GM12878 (cell line): ENCODE measurements at regions not wholly inside any gene's neighbourhood (a gene's known extent, or its start where the extent isn't known, plus 50 kb on each side); places are given as distances from the start of the nearest gene placed in this dataset.

Experiments used
- ATAC-seq: fragments of 200-7000 bp; cut with Tn5 transposase; 3 replicates; pipeline ENCODE4 v1.9.1; 2020; ENCODE audit warnings: mild to moderate bottlenecking, moderate library complexity
- BruUV-seq: library from RNA; stranded (reverse); fragments of 400-500 nt; replicated peaks from 2 replicates; lab custom pipeline; 2021; lab: Mats Ljungman, UMichigan
- CTCF ChIA-PET: fragments of 300-600 bp; sonication (Branson Sonifier 250); formaldehyde crosslinking; extraction: SDS; loops from one replicate; lab custom pipeline; 2021; ENCODE audit warnings: inconsistent platforms; lab: Yijun Ruan, JAX
- POLR2A ChIA-PET: fragments of 350-600 bp; formaldehyde crosslinking; extraction: SDS; loops from one replicate; lab custom pipeline; 2021; ENCODE audit warnings: inconsistent platforms; lab: Charles Lee
- RAD21 ChIA-PET: fragments of 300-600 bp; sonication (Branson Sonifier 250); formaldehyde crosslinking; loops from one replicate; lab custom pipeline; 2023; ENCODE audit warnings: antibody characterized with exemption; ENCODE audit not compliant: unreplicated experiment; lab: Charles Lee
- SMC1A ChIA-PET: fragments of 300-600 bp; sonication (Branson Sonifier 250); formaldehyde crosslinking; loops from one replicate; lab custom pipeline; 2023; ENCODE audit not compliant: unreplicated experiment, uncharacterized antibody; lab: Charles Lee
- DNase-seq: peaks from one replicate; pipeline ENCODE4 v3.0.0-alpha.2; 2011; ENCODE audit warnings: low read depth, low spot score
- FAIRE-seq: peaks from 3 replicates; lab custom pipeline; 2011; peaks lifted over from hg19 to GRCh38; lab: Jason Lieb, UNC
- H2AFZ ChIP-seq: 2 replicates; pipeline ENCODE4 v1.6.0; 2011; ENCODE audit warnings: low read depth, low read length, control low read depth; ENCODE audit not compliant: control insufficient read depth
- H3K27ac ChIP-seq: 2 replicates; pipeline ENCODE4 v1.5.1; 2011; ENCODE audit warnings: control low read depth; ENCODE audit not compliant: control insufficient read depth, insufficient read depth
- H3K27me3 ChIP-seq, 2 experiments: replicated peaks in 1 of 2; 2 replicates each; pipeline versions ENCODE4 v1.6.0 to v1.6.1; 2011; ENCODE audit warnings: low read length in 1 of 2; ENCODE audit not compliant: control insufficient read depth in 2 of 2, insufficient read depth in 2 of 2
- H3K36me3 ChIP-seq, 2 experiments: 2 replicates each; pipeline ENCODE4 v1.5.1; 2011; ENCODE audit warnings: low read length in 1 of 2; ENCODE audit not compliant: control insufficient read depth in 2 of 2, insufficient read depth in 2 of 2
- H3K4me1 ChIP-seq: 2 replicates; pipeline ENCODE4 v1.6.1; 2011; ENCODE audit warnings: mild to moderate bottlenecking, low read length, moderate library complexity, mixed read lengths; ENCODE audit not compliant: control insufficient read depth, insufficient read depth
- H3K4me2 ChIP-seq: 2 replicates; pipeline ENCODE4 v1.6.0; 2011; ENCODE audit warnings: control low read depth; ENCODE audit not compliant: control insufficient read depth, insufficient read depth
- H3K4me3 ChIP-seq: fragments of 200-600 bp; sonication (generic); 2 replicates; pipeline ENCODE4 v1.5.1; 2016
- H3K79me2 ChIP-seq: 2 replicates; pipeline ENCODE4 v1.6.0; 2011; ENCODE audit warnings: low read length; ENCODE audit not compliant: control insufficient read depth, insufficient read depth
- H3K9ac ChIP-seq: 2 replicates; pipeline ENCODE4 v1.8.0; 2011; ENCODE audit warnings: low read length, control low read depth, mixed read lengths; ENCODE audit not compliant: control insufficient read depth, insufficient read depth
- H3K9me3 ChIP-seq: replicated peaks from 3 replicates; pipeline ENCODE4 v1.5.1; 2011; ENCODE audit warnings: mild to moderate bottlenecking, low read length; ENCODE audit not compliant: control insufficient read depth, insufficient read depth
- H4K20me1 ChIP-seq: 2 replicates; pipeline ENCODE4 v1.6.0; 2011; ENCODE audit not compliant: control insufficient read depth, insufficient read depth
- CBX3 ChIP-seq: fragments of 200-600 bp; sonication (generic); IDR thresholded peaks from 2 replicates; pipeline ENCODE4 v1.6.1; 2016; ENCODE audit warnings: low read depth, borderline replicate concordance
- EP300 ChIP-seq, 2 experiments: fragments of 150-350 bp in 1 of 2; IDR thresholded peaks; 2 replicates each; pipeline ENCODE4 v1.6.1; 2011 to 2012; ENCODE audit warnings: low read depth in 2 of 2, low read length in 2 of 2, borderline replicate concordance in 1 of 2, improper control_type of control experiment in 1 of 2, inconsistent platforms in 1 of 2; ENCODE audit not compliant: control insufficient read depth in 1 of 2
- EZH2 ChIP-seq: IDR thresholded peaks from 2 replicates; pipeline ENCODE4 v1.6.1; 2012; ENCODE audit warnings: low read depth, mild to moderate bottlenecking, control low read depth, inconsistent platforms, low read length, borderline replicate concordance; ENCODE audit not compliant: control insufficient read depth
- JUNB ChIP-seq: IDR thresholded peaks from 2 replicates; pipeline ENCODE4 v1.6.1; 2016; ENCODE audit warnings: antibody characterized with exemption, mild to moderate bottlenecking
- KLF5 ChIP-seq: fragments of 450-650 bp; IDR thresholded peaks from 2 replicates; pipeline ENCODE4 v1.6.1; 2014; ENCODE audit warnings: mild to moderate bottlenecking; ENCODE audit not compliant: partially characterized antibody
- LARP7 ChIP-seq: fragments of 450-650 bp; IDR thresholded peaks from 2 replicates; pipeline ENCODE4 v1.6.1; 2017; ENCODE audit warnings: mild to moderate bottlenecking
- NR2F1 ChIP-seq: fragments of 450-650 bp; conservative IDR thresholded peaks from 2 replicates; pipeline ENCODE4 v1.6.1; 2017; ENCODE audit warnings: mild to moderate bottlenecking
- NRF1 ChIP-seq: conservative IDR thresholded peaks from 2 replicates; pipeline ENCODE4 v1.6.1; 2011; ENCODE audit warnings: mild to moderate bottlenecking, low read depth, low read length, improper control_type of control experiment
- REST ChIP-seq: IDR thresholded peaks from 2 replicates; pipeline ENCODE4 v1.6.1; 2012; ENCODE audit warnings: mild to moderate bottlenecking, low read depth, low read length
- RFX5 ChIP-seq: IDR thresholded peaks from 2 replicates; pipeline ENCODE4 v1.6.1; 2011; ENCODE audit warnings: low read depth, low read length, improper control_type of control experiment
- WGBS: methylation state at CpG from one replicate; pipeline ENCODE4 v1.1.6; 2016; ENCODE audit warnings: low lambda C conversion rate; ENCODE audit not compliant: insufficient replicate concordance, insufficient coverage; ENCODE audit errors: missing lambda C conversion rate; 5-methylcytosine and 5-hydroxymethylcytosine counted together
- in situ Hi-C: fragments of 300-500 bp; cut with MboI; formaldehyde crosslinking; loops from 9 replicates; pipeline ENCODE4 v1.14.3; 2018; ENCODE audit warnings: mixed read lengths
- intact Hi-C: fragments of 100-400 bp; cut with micrococcal nuclease; formaldehyde crosslinking; loops from one replicate; pipeline ENCODE4 v1.14.2; 2022; ENCODE audit not compliant: unreplicated experiment

DNA sequence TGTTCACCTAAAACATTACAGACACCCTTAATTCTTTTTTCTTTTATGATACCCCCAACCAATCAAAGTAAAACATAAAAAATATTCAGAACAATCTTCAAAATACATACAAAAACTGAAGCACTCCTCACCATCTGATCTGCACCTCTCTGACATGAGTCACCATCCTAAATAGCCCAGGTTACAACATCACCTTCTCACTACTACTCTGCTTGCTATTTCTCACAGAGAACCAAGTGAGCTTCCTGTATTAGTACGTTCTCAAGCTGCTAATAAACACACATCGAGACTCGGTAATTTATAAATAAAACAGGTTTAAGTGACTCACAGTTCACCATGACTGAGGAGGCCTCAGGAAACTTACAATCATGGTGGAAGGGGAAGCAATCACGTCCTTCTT, 183.5 kb downstream of the CBLN2 start:
- no peak overlapping the region for H3K27ac ChIP-seq
- intact Hi-C loops, result no loop called here
- H3K79me2 ChIP-seq, result no peaks in the 10 kb centered on the region
- no peaks in the 10 kb centered on the region for H3K9me3 ChIP-seq
- no TSS peak for BruUV-seq
- TF ChIP-seq REST, result no peak
- DNase-seq, result no peak
- ChIA-PET SMC1A (interaction anchor here (1.3 to 1.5 kb wide), 2 partner anchors 9 to 26 kb away, joined by 3 read pairs; no protein-coding TSS in a partner anchor), RAD21 (no interaction called here), CTCF (no interaction called here), POLR2A (no interaction called here)
- WGBS, result 0% methylated on average over 4 of the region's 4 CpGs
- H3K27me3 ChIP-seq, result no peaks in the 10 kb centered on the region
- H3K4me1 ChIP-seq, result no peaks in the 10 kb centered on the region
- no peak overlapping the region for H2AFZ ChIP-seq
- H3K4me3 ChIP-seq, result no peak overlapping the region
- H4K20me1 ChIP-seq, result no peaks in the 10 kb centered on the region
- in situ Hi-C loops, result no loop called here
- H3K36me3 ChIP-seq, result no peaks in the 10 kb centered on the region
- no peak for FAIRE-seq
- no peak overlapping the region for H3K9ac ChIP-seq
- ATAC-seq, result no peak
- no peak overlapping the region for H3K4me2 ChIP-seq

DNA sequence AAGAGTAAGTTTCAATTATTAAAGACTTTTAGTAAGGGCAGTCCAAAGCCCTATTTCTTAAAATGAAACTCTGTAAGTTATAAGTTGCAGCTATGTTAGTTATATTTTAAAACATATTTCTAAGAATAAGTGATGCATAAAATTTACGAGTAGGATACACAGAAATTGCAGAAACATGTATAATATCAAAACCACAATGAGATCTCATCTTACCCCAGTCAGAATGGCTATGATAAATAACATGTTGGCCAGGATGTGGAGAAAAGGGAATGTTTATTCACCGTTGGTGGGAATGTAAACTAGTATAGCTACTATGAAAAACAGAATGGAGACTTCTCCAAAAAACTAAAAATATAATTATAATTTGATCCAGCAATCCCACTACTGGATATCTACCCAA, 201.2 kb downstream of the CBLN2 start:
- no peak for FAIRE-seq
- ChIA-PET POLR2A (no interaction called here), SMC1A (interaction anchor here (1.1 to 1.6 kb wide), 6 partner anchors 10 to 172 kb away, joined by 3 to 7 read pairs (median 4); no protein-coding TSS in a partner anchor), CTCF (no interaction called here), RAD21 (interaction anchor here (1.4 to 2.6 kb wide), 2 partner anchors 10 to 18 kb away, joined by 3 to 9 read pairs; no protein-coding TSS in a partner anchor)
- H3K9me3 ChIP-seq, result no peaks in the 10 kb centered on the region
- no peaks in the 10 kb centered on the region for H3K36me3 ChIP-seq
- H4K20me1 ChIP-seq, result no peaks in the 10 kb centered on the region
- no peaks in the 10 kb centered on the region for H3K4me1 ChIP-seq
- no peak overlapping the region for H3K9ac ChIP-seq
- no peak overlapping the region for H3K4me2 ChIP-seq
- H3K4me3 ChIP-seq, result no peak overlapping the region
- no peaks in the 10 kb centered on the region for H3K27me3 ChIP-seq
- H2AFZ ChIP-seq, result no peak overlapping the region
- 0% methylated on average over 2 of the region's 2 CpGs for WGBS
- BruUV-seq, result no TSS peak
- H3K79me2 ChIP-seq, result no peaks in the 10 kb centered on the region
- in situ Hi-C loops, result no loop called here
- no peak for ATAC-seq
- intact Hi-C loops, result no loop called here
- H3K27ac ChIP-seq, result no peak overlapping the region
- no peak for DNase-seq
- TF ChIP-seq CBX3 (no peak), KLF5 (no peak), LARP7 (no peak), REST (no peak), NR2F1 (no peak), EP300 (IDR thresholded peaks at IDR 0.05; ENCODE audit: borderline replicate concordance in 1 of 2, control insufficient read depth in 1 of 2, low read depth in 2 of 2, low read length in 2 of 2) (no peak), JUNB (no peak), EZH2 (no peak), NRF1 (no peak), RFX5 (no peak)
